GM19397 (cell line): ENCODE measurements at regions not wholly inside any gene's neighbourhood (a gene's known extent, or its start where the extent isn't known, plus 50 kb on each side); places are given as distances from the start of the nearest gene placed in this dataset.

Source experiments
- ATAC-seq: cut with Tn5 transposase; IDR thresholded peaks from one replicate; pipeline ENCODE4 v1.9.1; 2021; ENCODE audit warnings: mild to moderate bottlenecking, moderate library complexity; ENCODE audit not compliant: unreplicated experiment

- ATAC-seq, result no peak
Measured at GRCh38 chr12:88251798-88252197, 109.7 kb downstream of the TMTC3 start.

GRCh38 chr12:88253371-88253978 lies 111.4 kb downstream of the TMTC3 start:
- ATAC-seq, result no peak

GRCh38 chr12:88255224-88255623 lies 113.1 kb downstream of the TMTC3 start:
- ATAC-seq, result no peak

DNA sequence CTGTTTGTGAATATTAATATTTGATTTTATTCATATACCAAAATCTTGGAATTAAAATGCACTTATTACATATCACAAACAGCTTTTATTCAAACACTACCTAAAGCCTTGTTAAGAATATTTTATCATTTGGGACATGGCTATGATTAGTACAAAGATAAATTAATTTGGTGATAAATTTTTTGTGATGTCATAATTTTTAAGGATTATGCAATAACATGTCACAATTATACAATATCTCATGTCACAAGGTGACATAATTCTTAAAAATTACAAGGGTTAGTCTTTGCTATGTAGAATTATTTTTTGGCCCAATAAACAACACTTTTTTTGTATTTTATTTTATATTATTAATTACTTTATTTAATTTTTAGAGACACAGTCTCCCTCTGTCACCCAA lies 113.7 kb downstream of the TMTC3 start:
- no peak for ATAC-seq

DNA sequence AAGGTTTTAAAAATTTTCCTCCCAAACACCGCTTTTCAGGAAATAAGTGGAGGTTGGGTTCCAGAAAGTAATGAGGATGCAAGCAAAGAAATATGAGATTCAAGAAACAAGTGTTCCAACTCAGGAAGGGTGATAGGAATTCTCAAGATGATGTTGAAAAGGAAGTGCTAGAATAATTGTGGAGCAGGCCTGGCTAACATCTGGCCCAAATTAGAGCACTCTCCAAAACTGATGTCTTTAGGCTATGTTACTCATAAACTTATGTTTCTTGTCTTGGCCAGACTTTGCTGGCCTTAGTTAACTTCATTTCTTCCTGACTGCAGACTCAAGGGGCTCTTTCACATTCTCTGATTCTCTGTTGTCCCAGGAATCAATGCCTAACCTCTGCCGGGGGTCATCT lies 116.3 kb downstream of the TMTC3 start:
- no peak for ATAC-seq

GRCh38 chr12:88266806-88267360 lies 124.8 kb downstream of the TMTC3 start:
- ATAC-seq, result no peak

DNA sequence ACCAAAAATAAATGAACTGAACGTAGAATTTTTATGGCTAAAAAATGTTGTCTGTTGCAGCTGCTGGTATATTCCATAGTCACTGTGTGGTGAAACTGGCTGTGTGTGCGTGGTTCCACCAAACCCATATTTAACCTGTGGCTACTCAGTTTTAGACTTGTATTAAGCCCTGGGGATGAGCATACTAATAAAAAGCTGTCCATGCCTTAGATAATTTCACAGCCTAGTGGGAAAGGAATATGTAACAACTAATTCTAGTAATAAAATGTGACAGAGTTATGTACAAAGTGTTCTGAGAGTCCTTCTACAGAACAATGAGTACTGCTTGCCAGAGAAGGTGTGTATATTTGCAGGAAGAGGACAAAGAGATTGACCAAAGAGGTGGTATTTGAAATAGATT lies 125.5 kb downstream of the TMTC3 start:
- ATAC-seq, result no peak

DNA sequence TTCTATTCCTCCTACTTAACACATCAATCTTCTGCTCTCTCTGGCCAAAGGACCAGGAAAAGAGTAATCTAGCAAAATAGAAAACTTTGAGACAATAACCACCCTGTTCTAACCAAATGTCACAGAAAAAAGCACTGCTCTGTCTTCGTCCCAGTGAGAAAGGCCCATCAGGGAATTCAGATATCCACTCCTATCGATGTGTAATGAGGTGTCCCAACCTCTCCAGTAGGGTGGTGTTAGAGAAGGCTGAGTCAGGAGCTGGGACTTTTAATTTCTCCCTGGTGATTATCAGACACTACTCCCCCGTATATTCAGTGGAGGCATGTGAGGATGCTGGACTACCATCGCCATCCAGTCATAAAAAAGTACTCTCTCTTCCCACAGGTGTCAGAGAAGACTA lies 130.3 kb downstream of the TMTC3 start:
- ATAC-seq, result no peak

GRCh38 chr12:88273450-88273849 lies 131.3 kb downstream of the TMTC3 start:
- no peak for ATAC-seq

GRCh38 chr12:88273875-88274274 lies 131.8 kb downstream of the TMTC3 start:
- ATAC-seq, result no peak

GRCh38 chr12:88291498-88292131 lies 149.5 kb downstream of the TMTC3 start:
- no peak for ATAC-seq

- ATAC-seq, result no peak
Measured at GRCh38 chr12:88298014-88298682, 156.0 kb downstream of the TMTC3 start.

GRCh38 chr12:88298761-88299242 lies 156.7 kb downstream of the TMTC3 start:
- no peak for ATAC-seq

DNA sequence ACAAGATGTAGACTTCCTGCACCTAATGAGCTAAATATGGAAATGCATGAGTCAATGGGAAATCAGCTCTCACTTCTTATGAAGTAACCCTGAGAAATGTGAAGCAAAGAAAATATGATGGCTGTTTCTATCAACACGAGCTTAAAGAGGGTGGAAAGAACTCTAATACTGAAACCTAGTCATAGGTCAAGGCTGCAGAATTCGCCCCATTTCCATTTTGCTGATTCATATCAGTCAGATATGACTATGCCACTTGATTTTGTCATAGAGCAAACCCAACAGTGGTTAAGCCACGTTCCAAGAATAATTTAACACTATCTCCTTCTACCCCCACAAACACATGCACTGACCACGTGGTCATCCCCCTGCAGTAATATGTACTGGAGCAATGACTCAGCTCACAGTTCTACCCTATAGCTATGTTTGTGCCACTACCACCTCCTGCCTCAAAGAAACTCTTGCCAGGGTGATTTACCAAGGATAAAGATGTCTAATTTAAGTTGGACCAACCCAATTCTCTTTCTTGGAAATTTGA lies 157.5 kb downstream of the TMTC3 start:
- peak; percentile 93 for ATAC-seq

GRCh38 chr12:88300931-88301330 lies 158.8 kb downstream of the TMTC3 start:
- ATAC-seq, result no peak

GRCh38 chr12:88303335-88303734 lies 161.2 kb downstream of the TMTC3 start:
- ATAC-seq, result no peak

DNA sequence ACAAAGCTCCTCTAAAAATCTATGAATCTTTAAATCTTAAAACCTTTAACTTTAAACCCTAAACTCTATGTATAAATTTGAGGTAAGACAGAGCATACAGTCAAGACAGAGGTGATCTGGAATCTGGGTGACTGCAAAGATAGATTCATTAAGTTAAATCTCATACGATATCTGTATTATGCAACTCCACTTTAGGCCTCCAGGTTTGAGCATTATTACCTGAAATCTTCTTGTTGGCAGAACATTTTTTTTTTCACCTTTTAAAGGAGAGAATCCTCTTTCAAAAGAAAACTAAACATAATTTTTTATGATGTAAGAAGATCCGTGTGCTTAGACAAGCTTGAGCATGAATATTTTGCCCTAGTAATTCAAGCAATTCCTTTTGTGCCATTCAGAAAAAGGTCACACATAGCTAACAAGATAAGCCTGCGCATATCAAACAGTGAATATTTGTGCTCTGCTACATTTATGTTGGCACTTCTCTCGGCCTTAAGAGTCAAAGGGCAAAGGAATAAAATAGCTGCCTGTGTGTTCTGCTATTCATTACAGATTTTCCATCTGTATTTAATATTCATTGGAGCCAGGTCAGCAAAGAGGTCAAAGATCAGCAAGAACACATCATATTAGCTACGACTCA lies 163.3 kb downstream of the TMTC3 start:
- ATAC-seq, result no peak

DNA sequence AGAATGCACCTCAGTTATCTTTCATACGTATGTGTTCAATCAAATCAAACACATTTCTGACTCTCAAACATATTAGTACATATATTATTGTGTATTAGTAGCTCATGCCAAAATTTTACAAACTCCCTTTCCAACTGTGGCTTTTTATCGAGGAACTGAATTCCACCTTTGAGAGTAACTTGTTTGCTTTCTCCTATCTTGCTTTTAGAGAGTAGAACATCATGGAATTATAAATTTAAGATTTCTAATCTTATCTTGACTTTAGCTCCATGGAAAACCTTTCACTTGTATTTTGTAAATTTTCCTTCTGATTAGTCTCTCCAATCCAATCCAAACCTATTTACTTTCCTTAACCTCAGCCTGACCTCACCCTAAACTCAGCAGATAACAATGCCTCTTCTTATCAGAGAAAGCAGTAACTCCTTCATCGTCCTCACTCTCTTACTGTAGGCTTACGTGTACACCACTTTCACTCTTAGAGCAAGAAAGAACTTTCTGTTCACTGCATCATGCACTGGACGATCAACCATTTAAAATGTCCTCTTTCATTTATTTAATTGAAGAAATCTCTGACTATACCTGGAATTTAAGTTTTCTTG lies 164.5 kb downstream of the TMTC3 start:
- no peak for ATAC-seq

GRCh38 chr12:88307961-88308360 lies 165.9 kb downstream of the TMTC3 start:
- no peak for ATAC-seq

DNA sequence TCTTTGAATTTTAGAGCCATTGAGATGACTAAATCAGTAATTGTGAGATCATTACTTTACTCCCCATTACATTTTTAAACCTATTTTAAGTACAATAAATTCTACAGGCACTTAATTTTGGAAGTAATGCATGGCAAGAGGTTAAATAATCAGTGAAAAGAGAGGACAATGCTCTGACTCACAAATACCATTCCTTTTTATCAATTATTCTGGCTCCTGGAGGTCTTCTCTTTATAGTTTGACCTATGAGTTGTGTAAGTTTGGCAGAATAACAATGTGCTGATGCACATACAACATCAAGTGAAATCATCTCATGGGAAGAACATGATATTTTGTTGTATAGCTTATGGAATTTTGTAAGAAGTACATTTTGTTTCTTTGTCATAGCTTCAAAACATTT lies 166.7 kb downstream of the TMTC3 start:
- no peak for ATAC-seq

DNA sequence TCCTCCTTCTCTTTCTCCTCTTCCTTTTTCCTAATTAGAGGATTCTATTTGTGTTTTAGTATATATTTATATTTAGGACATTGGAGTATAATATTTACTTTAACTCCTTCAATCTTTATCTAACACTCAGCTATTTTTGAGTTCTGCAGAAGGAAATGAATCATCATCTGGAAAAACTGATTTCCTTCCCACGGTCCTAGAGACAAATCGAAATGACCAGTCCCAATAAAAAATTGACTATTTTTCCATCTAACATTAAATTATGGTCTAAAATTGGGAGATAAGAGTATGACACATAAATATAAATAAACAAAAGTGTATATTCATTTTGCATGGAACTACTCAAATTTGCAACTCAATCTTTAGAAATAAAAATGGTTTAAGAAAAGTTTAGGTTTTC lies 167.4 kb downstream of the TMTC3 start:
- no peak for ATAC-seq
